BE2C (cell line): ENCODE measurements at regions not wholly inside any gene's neighbourhood (a gene's known extent, or its start where the extent isn't known, plus 50 kb on each side); places are given as distances from the start of the nearest gene placed in this dataset.

Experiments used
- DNase-seq: peaks from one replicate; pipeline ENCODE4 v3.0.0-alpha.2; 2020
- H3K27me3 ChIP-seq: fragments of 250-450 bp; sonication (Bioruptor Pico); 2 replicates; pipeline ENCODE4 v1.5.1; 2020; ENCODE audit warnings: mild to moderate bottlenecking
- H3K36me3 ChIP-seq: fragments of 250-450 bp; sonication (Bioruptor Pico); 2 replicates; pipeline ENCODE4 v1.5.1; 2020; ENCODE audit warnings: mild to moderate bottlenecking
- H3K4me1 ChIP-seq: fragments of 250-450 bp; sonication (Bioruptor Pico); 2 replicates; pipeline ENCODE4 v1.5.1; 2020
- H3K4me3 ChIP-seq: 2 replicates; pipeline ENCODE4 v1.5.1; 2011; ENCODE audit warnings: low read depth, low read length
- H3K9me3 ChIP-seq: fragments of 250-450 bp; sonication (Bioruptor Pico); 2 replicates; pipeline ENCODE4 v1.5.1; 2020
- TF ChIP-seq, protein P1 (sequence below): IDR thresholded peaks from 2 replicates; pipeline ENCODE4 v1.5.1; 2012; ENCODE audit warnings: mild to moderate bottlenecking, low read depth, low read length

DNA sequence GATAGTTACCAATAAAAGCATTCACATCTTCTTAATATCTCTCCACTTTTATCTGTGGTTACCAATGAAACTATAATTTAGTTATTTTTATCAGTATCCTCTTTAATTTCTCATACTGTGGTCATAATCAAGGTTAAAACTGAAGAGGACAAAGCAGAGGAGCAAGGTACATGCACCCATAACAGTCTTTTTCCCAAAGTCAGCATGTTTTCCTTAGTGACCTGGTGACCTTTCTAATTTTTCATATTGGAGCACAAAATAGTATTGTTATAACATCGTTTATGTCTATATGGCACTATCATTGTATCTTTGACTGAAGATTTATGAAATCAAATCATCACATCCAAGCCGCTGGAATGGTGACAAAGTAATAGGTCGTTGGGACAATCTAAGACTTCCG, 51.5 kb upstream of the CHORDC1 start:
- Histone ChIP-seq H3K9me3 (no peaks in the 10 kb centered on the region), H3K4me1 (no peaks in the 10 kb centered on the region), H3K27me3 (no peaks in the 10 kb centered on the region), H3K36me3 (no peaks in the 10 kb centered on the region), H3K4me3 (no peak overlapping the region)
- DNase-seq: no peak
- TF ChIP-seq, protein P1, sequence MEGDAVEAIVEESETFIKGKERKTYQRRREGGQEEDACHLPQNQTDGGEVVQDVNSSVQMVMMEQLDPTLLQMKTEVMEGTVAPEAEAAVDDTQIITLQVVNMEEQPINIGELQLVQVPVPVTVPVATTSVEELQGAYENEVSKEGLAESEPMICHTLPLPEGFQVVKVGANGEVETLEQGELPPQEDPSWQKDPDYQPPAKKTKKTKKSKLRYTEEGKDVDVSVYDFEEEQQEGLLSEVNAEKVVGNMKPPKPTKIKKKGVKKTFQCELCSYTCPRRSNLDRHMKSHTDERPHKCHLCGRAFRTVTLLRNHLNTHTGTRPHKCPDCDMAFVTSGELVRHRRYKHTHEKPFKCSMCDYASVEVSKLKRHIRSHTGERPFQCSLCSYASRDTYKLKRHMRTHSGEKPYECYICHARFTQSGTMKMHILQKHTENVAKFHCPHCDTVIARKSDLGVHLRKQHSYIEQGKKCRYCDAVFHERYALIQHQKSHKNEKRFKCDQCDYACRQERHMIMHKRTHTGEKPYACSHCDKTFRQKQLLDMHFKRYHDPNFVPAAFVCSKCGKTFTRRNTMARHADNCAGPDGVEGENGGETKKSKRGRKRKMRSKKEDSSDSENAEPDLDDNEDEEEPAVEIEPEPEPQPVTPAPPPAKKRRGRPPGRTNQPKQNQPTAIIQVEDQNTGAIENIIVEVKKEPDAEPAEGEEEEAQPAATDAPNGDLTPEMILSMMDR: no peak
